Right renal cortex interstitium (tissue), 3 donors: ENCODE measurements at regions not wholly inside any gene's neighbourhood (a gene's known extent, or its start where the extent isn't known, plus 50 kb on each side); places are given as distances from the start of the nearest gene placed in this dataset.

ENCODE experiments used
- DNase-seq, 3 donors: peaks; one replicate each; pipeline ENCODE4 v3.0.0-alpha.2; 2013; ENCODE audit warnings: low read depth in 3 of 3, low spot score in 2 of 3

DNA sequence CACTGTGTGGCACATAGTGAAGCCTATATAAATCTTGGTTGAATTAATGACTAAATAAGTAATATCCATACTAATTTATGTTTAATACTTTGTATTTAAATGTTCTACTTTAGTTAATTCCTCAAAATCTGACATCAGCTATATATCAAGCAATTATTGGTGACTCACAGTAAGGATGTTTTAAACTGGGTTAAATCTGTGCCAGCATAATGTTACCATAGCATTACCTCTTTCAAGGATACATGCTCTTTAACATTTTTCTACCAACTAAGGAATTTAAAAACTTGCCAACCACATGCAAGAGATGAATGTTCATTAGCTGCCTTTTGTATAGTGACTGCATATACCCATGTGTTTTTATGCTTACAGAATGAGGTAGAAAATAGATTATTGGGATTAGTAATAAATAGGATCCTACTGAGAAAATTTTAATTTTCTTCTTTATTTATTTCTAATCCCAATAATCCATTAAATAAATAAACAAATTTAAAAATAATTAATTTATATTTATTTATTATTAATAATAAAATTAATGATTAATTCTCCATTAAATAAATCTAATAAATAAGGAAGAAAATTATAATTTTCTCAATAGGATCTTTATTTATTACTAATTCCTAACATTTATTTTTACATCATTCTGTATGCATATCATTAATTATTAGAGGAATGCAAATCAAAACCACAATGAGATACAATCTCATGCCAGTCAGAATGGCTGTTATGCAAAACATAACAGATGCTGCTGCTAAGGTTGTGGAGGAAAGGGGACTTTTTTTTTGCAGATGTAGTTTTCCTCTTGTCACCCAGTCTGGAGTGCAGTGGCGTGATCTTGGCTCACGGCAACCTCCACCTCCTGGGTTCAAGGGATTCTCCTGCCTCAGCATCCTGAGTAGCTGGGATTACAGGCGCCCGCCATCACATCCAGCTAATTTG is 410.7 kb upstream of the DSEL start:
- no peak for DNase-seq

DNA sequence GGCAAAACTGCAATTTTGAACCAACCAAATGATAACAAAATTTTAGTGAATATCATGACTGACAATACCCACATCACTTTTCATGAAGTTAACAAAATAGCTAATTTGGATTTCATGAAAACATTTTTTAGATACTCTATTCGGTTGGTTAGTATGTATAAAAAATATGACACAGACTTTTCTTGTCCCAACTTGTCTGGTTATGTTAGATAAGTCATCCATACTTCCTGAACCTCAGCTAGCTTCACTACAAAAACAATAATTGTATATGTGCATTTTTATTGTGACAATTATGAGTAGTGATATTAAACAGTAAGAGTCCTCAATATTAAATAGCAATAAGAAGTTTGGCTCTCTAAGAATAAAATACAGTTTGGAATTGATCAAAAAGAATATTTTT is 408.1 kb upstream of the DSEL start:
- no peak for DNase-seq

DNA sequence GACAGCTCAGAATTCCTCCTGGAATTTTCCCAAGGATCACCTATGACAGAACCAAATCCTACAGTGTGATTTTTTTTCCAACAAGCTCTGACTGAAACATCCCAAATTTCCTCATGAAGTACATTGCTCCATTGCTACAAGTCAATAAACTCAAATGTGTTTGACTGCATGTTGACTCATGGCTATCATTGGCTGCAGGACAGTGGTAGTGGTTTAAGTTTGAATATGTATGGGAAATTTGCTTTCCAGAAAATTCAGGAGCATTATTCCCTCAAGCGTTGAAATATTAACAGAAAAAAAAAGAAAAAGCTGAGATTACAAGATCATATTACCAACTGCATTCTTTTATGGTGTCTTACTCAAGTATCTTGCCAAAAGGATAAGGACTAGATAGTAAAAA is 402.8 kb upstream of the DSEL start:
- no peak for DNase-seq

DNA sequence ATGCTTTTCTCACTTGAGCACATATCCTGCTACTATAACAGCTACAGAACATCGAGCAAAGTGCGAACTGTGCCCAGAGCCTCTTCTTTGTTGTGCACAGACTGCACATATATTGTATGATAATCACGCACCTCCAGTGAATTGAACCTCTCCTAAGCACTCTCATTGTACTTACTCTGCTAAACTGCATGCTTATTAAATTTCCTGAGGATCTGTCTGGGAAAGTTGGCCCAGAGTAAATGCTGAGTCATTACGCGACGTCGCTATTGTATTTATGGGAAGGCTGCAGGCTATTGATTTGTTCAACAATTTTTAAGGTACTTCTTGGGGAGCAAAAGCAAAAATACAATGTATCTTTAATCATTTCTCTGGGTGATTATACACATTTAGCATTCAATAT is 399.6 kb upstream of the DSEL start:
- no peak for DNase-seq

DNA sequence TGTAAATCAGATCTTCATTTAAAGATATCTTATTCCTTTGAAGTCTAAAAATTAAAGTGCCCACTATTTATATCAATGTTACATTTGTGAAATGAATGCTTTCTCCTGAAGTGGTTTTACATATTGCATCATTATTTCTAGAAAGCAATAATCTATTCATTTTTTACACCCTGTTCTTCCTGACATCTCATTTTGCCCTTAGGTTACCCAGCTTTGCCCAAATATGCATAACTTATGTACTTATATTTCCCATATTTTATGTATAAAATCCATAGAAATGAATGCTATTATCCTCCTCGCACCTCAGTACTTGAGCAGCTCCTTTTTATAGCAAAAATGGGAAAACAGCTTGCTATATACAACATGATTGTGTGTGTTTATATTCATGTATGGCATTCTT is 396.5 kb upstream of the DSEL start:
- DNase-seq: no peak

DNA sequence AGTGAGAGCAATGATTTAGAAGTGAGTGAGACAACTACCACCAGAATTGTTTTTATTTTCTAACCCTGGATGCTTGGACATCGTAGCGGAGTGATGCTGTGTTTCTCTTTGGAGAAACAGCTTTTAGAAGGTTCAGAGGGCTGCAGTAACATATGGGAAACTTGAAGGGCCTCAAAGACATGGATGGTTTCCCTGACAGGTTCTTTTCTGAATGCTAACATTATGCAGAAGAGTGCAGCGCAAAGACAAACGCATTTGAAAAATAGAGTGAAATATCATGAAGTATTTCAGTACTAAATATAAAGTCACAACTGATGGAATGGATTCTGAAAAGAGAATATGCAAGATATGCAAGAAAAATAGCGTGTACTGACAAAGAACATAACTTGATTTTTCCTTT is 385.1 kb upstream of the DSEL start:
- DNase-seq: no peak

DNA sequence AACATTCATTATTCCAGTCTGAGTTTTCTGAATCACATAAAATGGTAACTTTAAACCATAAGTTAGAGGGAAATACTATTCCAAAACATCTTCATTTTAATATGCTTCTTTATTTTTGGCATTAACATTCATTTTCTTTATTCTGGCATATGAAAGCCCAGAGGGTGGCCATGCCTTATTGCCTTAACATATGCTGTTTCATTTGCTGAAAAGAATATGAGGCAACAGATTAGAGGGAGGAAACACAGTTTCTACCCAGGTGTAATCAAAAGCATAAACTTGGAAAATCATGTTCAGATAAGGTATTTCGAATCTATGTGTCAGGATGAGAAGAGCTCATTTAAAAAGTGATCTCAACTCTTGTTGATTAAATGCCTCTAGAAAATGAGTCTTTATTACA is 379.9 kb upstream of the DSEL start:
- DNase-seq: no peak

DNA sequence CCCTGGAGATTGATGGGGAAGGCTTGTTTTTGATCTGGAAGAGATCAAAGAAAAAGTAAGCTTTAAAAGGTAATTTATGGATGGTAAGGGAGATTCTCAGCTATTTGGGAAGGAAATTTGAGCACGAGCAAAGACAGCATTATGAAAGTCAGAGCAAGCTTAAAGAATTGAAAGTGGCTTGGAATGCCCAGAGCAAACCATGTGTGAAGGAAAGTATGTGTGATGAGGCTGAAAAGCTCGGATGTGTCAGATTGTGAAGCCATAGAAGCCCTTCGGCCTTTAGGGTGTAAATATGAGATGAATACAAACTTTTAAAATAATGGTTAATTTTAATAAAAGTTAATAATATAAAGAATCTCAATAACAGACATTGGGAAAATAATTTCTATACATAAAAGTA is 377.4 kb upstream of the DSEL start:
- DNase-seq: no peak

DNA sequence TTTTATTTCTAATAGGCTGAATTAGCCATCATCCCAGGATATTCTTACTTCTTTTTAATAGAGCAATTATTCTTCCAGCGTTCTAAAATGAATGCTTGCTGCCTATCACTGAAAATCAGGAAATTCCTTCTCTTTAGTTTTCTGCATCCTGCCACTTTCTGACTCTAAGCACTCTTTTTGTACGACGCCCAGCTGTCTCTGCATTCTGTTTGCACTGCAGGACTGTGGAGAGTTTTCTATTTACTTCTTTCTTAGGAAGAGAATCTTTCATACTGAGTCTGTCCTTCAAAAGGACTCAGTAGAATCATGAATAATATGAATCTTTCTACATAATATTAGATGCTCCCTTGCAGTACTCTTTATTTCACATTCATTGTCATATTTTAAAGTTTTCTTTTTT is 360.4 kb upstream of the DSEL start:
- DNase-seq: no peak

DNA sequence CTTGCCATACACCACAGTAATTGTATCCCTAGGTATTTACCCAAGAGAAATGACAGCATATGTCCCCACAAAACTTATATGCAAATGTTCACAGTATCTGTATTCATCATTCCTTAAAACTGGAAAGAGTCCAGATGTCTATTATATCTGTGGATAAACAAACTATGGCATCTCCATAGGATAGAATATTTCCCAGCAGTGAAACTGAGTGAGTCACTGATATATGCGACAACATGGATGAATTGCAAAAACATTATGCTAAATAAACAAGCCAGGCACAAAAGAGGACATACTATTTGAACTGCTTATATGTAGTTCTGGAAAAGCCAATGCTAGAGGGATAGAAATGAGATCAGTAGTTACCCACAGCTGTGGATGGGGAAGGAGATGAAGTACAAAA is 359.4 kb upstream of the DSEL start:
- DNase-seq: no peak

DNA sequence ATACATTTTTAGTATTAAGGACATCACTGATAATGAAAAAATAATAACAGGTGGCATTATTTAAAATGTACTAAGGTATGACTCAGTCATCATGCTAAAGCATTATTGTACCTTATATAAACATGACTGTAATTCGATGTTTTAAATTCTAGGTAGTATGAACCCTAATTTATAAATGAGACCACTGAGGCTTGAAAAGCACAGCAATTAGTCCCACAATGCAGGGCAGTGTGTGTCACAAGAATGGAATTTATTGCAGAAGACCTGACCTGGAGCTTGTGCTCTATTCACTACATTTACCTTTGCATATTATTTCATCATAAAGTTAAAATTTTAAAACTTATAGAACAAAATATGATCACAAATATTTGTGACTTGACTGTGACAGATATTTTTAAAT is 358.5 kb upstream of the DSEL start:
- DNase-seq: no peak

DNA sequence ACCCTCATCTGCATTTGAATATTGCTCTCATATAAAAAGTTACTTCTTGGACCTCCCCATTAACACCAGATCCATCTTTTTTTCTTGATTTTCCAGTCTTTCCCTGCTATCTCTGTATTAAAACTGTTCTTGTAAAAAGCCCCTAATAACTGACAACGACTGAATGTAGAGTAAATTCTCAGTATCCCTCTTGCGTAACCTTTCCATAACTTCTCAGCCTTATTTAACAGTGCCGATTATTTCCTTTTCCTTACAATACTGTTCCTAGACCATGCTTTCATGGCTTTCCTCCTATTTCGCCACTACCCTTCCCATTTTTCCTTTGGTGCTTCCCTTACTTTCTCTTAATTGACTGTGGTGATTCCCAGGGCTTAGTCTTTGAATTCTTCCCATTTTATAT is 348.9 kb upstream of the DSEL start:
- no peak for DNase-seq

DNA sequence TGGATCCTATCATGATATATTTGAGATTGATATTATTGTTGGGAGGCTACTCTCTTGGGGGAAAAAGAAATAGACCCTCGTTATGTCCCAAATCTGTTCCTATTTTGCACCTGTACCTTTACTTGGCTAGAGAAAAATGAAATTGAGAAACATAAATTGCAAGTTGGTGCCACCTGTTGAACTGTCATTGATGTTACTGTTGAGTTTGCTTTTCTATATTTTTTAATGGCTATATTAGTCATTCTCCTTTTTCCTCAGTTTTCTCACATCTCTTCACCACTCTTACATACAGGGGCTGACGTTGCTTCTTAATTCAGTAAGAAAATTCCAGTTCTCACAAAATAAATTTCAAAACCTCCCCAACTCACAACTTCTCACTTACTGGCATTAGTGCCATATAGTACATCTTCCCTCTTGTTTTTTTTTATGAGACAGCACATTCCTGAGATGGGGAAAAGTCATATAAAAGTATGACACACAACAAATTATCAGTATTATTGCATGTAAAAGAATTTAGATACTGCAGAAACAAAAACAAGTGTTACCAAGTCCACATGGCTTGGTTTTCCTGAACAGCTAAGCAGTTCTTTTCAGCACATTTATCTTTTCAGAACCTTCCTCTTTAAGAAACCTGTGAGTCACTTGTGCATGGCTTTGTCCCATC is 348.3 kb upstream of the DSEL start:
- no peak for DNase-seq

DNA sequence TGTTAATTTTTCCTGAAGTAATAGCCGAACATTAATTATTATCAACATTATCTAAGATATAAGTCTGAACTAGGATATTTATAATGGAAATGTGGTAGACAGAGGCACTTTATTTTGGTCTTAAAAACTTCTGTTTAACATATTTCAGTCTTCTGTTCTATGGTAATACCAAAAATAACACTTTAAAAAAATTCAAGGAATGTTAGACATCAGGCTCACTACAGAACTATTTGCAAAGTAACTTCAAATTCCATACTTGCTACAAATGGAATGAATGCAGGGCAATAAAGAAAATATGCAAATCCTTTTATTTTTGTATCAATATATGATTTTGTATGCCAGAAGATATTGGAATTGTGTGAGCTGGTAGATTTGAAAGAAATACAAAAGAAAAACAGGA is 345.5 kb upstream of the DSEL start:
- DNase-seq: no peak

DNA sequence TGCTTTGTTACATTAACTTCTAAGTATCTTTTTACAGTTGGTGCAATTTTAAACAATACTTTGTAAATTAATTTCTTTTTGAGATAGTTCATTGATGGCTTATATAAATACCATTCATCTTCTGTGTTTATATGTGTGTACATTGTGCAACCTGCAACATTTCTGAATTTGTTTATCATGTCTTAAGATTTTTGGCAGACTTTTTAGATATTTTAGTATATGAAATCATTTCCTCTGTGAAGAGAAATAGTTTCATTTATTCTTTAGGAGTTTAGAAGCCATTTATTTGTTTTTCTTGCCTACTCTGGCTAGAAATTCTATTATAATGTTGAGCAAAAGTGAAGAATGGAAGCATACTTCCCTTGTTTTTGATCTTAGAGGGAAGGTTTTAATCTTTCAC is 337.8 kb upstream of the DSEL start:
- DNase-seq: no peak

DNA sequence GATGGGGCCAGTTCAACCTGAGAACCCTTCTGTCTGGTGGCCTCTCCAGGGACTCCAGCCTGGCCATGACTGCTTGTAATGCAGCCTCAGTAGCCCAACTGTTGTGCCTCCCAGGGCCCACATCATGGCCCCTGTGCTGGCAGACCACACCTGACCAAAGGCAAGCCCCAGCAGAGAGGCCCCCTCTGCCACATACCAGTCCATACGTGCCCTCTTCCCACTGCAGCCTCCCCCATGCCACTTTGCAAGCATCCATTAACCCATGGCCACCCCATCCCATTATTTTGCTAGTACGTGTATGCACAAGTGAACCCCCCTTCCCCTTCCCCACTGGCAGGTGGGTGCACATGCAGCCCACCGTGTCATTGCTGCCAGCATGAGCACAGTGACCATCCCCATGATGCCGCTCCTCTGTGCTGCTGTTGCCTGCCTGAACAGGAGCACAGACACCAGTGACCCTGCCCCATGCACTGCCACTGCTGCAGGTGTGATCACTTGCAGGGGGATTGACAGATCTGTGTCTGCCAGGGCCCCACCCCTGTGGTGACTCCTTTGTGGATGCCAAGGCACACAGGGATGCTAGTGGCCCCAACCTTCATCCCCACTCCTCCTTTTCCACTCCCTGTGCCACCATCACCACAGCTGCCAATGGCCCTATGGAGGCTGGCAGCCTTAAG is 330.0 kb upstream of the DSEL start:
- no peak for DNase-seq

DNA sequence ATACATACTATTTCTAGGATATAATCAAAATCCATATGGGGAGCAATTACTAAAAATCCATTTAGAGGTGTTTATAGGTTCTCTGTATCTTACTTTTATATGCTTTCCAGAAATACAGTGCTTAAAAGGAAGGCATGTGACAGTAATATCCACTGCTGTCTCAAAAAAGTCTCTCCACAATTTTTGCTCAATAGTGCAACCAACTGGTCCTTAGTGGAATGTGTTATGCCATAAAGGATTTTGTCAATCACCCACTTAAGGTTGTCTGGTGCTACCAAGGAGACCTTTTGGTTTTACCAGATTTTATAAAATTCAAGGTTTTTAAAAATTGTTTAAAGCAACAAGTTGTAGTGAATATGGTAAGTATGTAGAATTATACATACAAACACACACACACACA is 328.5 kb upstream of the DSEL start:
- DNase-seq: no peak

DNA sequence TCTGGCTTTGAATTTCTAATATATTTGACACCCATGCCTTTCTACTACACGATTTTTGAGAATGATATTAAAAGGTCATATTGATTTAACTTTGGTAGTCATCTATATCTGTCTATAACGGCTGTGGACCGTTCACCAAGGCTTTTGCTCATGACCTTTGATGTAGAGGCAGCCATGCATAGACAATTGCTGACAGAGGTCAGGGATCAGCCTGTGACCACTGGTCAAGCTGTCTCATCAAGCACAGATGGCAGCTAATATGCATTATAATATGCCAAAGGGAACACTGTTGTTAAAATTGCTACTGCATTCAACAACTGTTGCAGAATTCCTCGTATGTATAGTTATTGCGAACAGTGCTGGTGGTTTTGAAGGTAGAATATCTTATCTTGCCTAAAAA is 323.9 kb upstream of the DSEL start:
- no peak for DNase-seq

DNA sequence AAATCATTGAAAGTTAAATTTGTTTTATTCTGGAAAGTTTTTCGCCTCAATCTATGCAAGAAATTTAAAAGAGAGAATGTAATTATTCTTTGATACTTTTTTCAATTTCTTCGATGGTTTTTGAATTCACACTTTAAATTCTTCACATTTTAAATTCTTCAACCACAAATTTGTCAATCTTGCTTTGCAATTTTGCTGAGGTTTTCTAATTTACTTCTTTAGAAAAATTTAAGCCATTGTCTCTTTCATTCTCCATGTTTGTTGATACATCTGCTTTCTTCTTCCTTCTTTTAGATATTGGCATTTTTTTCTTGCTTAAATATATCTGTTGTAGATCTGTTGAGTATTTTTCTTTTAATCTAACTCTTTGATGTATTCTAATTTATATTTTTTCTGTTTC is 301.9 kb upstream of the DSEL start:
- DNase-seq: no peak

DNA sequence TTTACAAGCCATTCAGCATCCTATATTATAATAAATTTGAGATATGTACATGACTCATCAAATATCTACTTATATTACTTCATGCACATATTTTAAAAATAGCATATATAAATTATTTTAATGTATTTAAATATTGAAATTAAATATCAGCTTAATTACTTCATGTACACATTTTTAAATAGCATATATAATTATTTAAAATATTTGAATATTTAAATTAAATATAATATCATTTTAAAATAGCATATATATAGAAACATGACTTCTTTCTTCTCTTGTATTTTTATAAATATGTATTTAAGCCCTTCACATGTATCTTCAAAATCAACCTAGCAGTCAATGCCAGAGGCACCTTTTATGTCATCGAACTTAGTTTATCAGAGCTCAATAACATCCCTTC is 298.8 kb upstream of the DSEL start:
- no peak for DNase-seq

DNA sequence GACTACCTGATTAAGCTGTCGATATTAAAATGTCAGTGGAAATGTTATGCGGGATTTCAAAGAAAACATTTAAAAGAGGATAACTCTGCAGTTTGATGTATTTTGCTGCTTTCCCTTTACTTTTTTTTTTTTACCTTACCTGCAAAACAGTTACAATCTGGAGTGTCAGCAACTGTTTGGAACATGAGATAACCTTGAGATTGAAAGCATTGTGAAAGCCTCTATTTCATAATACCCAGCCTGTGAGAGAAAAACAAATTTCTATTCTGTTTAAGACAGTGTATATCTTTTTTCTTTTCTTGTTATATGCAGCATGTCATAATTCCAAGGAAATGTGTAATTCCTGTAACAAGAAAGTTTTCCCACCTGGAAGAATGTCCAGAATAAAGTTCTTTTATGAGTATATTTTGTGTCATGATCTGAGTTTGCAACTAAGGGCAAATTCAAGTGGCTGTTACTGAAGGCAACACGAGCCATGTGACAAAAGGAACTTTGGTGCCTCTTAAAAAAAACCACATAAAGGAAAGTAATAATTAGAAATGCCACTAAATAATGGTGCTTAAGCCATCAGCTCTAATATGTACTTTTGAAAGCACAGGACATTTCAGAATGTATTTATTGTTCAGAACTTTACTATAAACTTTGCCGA is 297.0 kb upstream of the DSEL start:
- DNase-seq: no peak
